Lung (tissue), 11 donors: ENCODE measurements at regions not wholly inside any gene's neighbourhood (a gene's known extent, or its start where the extent isn't known, plus 50 kb on each side); places are given as distances from the start of the nearest gene placed in this dataset.

Experiments used
- ATAC-seq: fragments of 200-7000 bp; cut with Tn5 transposase; one replicate; pipeline ENCODE4 v1.9.1; 2020; ENCODE audit warnings: moderate number of reproducible peaks; ENCODE audit not compliant: insufficient read depth, low FRiP score
- DNase-seq, 3 donors: peaks; one replicate each; pipeline ENCODE4 v3.0.0-alpha.2; 2013 to 2017
- H3K27ac ChIP-seq, 2 donors: one replicate each; pipeline ENCODE4 v1.5.1; 2013; ENCODE audit warnings: mild to moderate bottlenecking in 2 of 2, moderate library complexity in 2 of 2, control low read depth in 1 of 2, inconsistent platforms in 1 of 2, low read depth in 1 of 2, low read length in 1 of 2
- H3K27me3 ChIP-seq, 3 donors: one replicate each; pipeline ENCODE4 v1.5.1; 2013; ENCODE audit warnings: low read length in 2 of 3; ENCODE audit not compliant: control insufficient read depth in 3 of 3, insufficient read depth in 3 of 3
- H3K36me3 ChIP-seq, 4 donors: one replicate each; pipeline ENCODE4 v1.5.1; 2013; ENCODE audit warnings: low read length in 4 of 4, mild to moderate bottlenecking in 1 of 4, moderate library complexity in 1 of 4; ENCODE audit not compliant: control insufficient read depth in 4 of 4, insufficient read depth in 4 of 4
- H3K4me1 ChIP-seq, 5 donors: one replicate each; pipeline ENCODE4 v1.5.1; 2013; ENCODE audit warnings: low read length in 5 of 5, mild to moderate bottlenecking in 2 of 5, moderate library complexity in 1 of 5; ENCODE audit not compliant: control insufficient read depth in 5 of 5, insufficient read depth in 5 of 5
- H3K4me3 ChIP-seq: one replicate; pipeline ENCODE4 v1.5.1; 2013; ENCODE audit warnings: mild to moderate bottlenecking, control low read depth, moderate library complexity
- H3K9ac ChIP-seq, 2 donors: one replicate each; pipeline ENCODE4 v1.5.1; 2013; ENCODE audit warnings: low read length in 2 of 2, control low read depth in 1 of 2; ENCODE audit not compliant: insufficient read depth in 1 of 2
- H3K9me3 ChIP-seq, 4 donors: one replicate each; pipeline ENCODE4 v1.5.1; 2013; ENCODE audit warnings: low read length in 3 of 4, mild to moderate bottlenecking in 1 of 4, moderate library complexity in 1 of 4; ENCODE audit not compliant: control insufficient read depth in 4 of 4, insufficient read depth in 3 of 4
- WGBS, 2 donors: extraction: QIAGEN DNeasy Blood & Tissue Kit; methylation state at CpG; one replicate each; pipeline ENCODE4 v1.1.7; 2013; 5-methylcytosine and 5-hydroxymethylcytosine counted together
- TF ChIP-seq, protein P1 (sequence below): IDR thresholded peaks from 2 replicates; pipeline ENCODE4 v1.5.1; 2012; ENCODE audit warnings: mild to moderate bottlenecking; ENCODE audit errors: control extremely low read depth, extremely low read depth
- donor health status: control.
- donor health status: control.
- donor health status: Bipolar disorder and iron deficiency.
- donor health status: healthy.
- donor health status: DM: yes; HTN: yes; CAD: no.

DNA sequence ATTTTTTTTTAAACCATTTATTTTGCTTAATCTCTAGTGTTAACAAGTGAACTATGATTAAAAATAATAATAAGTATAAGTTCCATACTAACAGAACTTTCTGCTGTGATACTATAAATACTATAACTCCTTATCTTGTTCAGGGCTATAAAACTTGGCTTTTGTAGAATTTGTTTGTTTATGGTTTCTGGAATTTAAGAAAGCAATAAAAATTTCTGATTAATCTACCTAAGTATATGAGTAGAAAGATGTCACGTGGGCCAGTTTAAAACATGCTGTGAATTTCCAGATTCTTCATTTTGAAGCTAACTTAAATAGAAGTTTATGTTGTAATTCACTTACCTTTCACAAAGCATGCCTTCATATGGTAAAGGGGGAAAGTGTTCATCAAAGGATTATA is 1236.3 kb upstream of the ACVR2A start:
- TF ChIP-seq, protein P1, sequence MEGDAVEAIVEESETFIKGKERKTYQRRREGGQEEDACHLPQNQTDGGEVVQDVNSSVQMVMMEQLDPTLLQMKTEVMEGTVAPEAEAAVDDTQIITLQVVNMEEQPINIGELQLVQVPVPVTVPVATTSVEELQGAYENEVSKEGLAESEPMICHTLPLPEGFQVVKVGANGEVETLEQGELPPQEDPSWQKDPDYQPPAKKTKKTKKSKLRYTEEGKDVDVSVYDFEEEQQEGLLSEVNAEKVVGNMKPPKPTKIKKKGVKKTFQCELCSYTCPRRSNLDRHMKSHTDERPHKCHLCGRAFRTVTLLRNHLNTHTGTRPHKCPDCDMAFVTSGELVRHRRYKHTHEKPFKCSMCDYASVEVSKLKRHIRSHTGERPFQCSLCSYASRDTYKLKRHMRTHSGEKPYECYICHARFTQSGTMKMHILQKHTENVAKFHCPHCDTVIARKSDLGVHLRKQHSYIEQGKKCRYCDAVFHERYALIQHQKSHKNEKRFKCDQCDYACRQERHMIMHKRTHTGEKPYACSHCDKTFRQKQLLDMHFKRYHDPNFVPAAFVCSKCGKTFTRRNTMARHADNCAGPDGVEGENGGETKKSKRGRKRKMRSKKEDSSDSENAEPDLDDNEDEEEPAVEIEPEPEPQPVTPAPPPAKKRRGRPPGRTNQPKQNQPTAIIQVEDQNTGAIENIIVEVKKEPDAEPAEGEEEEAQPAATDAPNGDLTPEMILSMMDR: no peak
- no peaks in the 10 kb centered on the region for H3K4me1 ChIP-seq
- no peak overlapping the region for H3K4me3 ChIP-seq
- H3K27ac ChIP-seq: no peak overlapping the region
- ATAC-seq (no peak), DNase-seq (no peak)
- no peak overlapping the region for H3K9ac ChIP-seq
- 75 to 88% methylated on average over 1 of the region's 1 CpG for WGBS, 2 donors
- no peaks in the 10 kb centered on the region for H3K27me3 ChIP-seq
- no peaks in the 10 kb centered on the region for H3K36me3 ChIP-seq
- H3K9me3 ChIP-seq: no peaks in the 10 kb centered on the region

DNA sequence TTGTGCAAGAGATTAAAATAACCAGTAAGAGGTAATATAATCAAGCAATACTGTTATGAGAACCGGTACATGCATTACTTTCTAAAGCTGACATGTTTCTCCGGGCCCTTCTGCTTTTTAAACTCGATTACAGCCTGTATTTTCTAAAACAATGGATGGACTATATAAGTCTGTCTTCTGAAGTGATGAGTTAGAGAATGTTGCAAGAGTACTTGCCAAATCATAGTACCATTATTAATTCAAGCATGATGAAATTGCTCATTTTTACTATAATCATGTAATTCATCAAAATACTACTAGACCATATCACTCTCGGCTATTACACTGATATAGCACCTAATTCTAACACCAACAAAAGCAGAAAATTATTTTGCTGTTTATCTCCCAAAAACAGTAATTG is 1240.3 kb upstream of the ACVR2A start:
- H3K36me3 ChIP-seq: no peaks in the 10 kb centered on the region
- no peaks in the 10 kb centered on the region for H3K9me3 ChIP-seq
- no peaks in the 10 kb centered on the region for H3K4me1 ChIP-seq
- DNase-seq (peak in 1 of 3 donors; percentile 27), ATAC-seq (no peak)
- H3K9ac ChIP-seq: no peak overlapping the region
- TF ChIP-seq, protein P1: no peak
- WGBS, 2 donors: 88 to 89% methylated on average over 4 of the region's 4 CpGs
- no peaks in the 10 kb centered on the region for H3K27me3 ChIP-seq
- no peak overlapping the region for H3K4me3 ChIP-seq
- H3K27ac ChIP-seq: no peak overlapping the region

DNA sequence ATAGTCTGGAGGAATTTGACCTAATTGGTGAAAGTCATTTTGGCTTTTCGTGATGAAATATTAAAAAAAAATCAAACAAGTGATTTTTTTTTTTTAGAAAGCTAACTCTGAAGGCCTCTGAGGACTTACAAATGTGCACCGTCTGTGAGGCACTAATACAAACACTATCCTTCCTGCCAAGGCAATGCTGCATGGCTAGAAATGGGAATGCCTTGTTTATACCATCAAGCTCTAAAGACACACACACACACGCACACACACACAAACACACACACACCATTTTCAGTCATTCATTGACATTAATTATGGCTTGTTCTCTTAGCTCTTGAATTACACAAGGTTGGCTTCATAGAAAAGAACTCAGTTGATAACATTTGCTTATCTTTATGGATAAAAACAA is 1242.0 kb upstream of the ACVR2A start:
- no peaks in the 10 kb centered on the region for H3K27me3 ChIP-seq
- no peak overlapping the region for H3K9ac ChIP-seq
- no peaks in the 10 kb centered on the region for H3K4me1 ChIP-seq
- ATAC-seq (no peak), DNase-seq (peak in 2 of 3 donors; percentile 31 to 64)
- H3K27ac ChIP-seq: no peak overlapping the region
- 41 to 61% methylated on average over 3 of the region's 3 CpGs for WGBS, 2 donors
- no peak overlapping the region for H3K4me3 ChIP-seq
- H3K36me3 ChIP-seq: no peaks in the 10 kb centered on the region
- TF ChIP-seq, protein P1: no peak
- no peaks in the 10 kb centered on the region for H3K9me3 ChIP-seq

DNA sequence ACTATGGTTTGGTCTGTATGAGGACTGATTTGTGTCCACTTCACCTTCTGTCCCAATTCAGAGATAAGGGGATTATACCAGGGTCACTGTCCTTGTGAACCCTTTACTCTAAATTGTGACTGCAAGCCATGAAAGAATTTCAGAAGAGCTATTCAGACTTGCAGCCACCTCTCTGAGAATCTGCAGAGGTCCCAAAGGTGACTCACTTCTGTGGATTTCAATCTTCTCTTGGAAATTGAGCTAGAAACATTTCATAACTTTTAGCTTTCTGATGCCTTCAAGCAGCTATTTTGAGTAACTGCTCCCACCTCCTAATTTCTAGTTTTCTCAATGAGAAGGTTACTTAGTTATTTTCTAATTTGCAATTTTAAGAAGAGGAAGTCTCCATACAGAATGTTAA is 1242.4 kb upstream of the ACVR2A start:
- Histone ChIP-seq H3K27me3 (no peaks in the 10 kb centered on the region), H3K4me1 (no peaks in the 10 kb centered on the region), H3K9ac (no peak overlapping the region), H3K4me3 (no peak overlapping the region), H3K9me3 (no peaks in the 10 kb centered on the region), H3K27ac (no peak overlapping the region), H3K36me3 (no peaks in the 10 kb centered on the region)
- TF ChIP-seq, protein P1: no peak
- no peak for DNase-seq
- ATAC-seq: no peak
